Gastroesophageal sphincter (tissue), 4 donors: ENCODE measurements at regions not wholly inside any gene's neighbourhood (a gene's known extent, or its start where the extent isn't known, plus 50 kb on each side); places are given as distances from the start of the nearest gene placed in this dataset.

Experiments
- ATAC-seq: fragments of 150-250 bp; one replicate; pipeline ENCODE4 v1.9.1; 2016; ENCODE audit warnings: mild to moderate bottlenecking, moderate library complexity
- H3K27ac ChIP-seq, 4 donors: fragments of 200-600 bp; sonication (generic) in 3 of 4; 1 replicate in 3 of 4; 2 replicates in 1 of 4; pipeline ENCODE4 v1.5.1; 2016 to 2019
- H3K27me3 ChIP-seq: fragments of 200-600 bp; sonication (generic); one replicate; pipeline ENCODE4 v1.5.1; 2019
- H3K36me3 ChIP-seq, 2 donors: fragments of 200-600 bp; sonication (generic); one replicate each; pipeline ENCODE4 v1.5.1; 2019; ENCODE audit warnings: control low read depth in 1 of 2
- H3K4me1 ChIP-seq, 3 donors: fragments of 200-600 bp; sonication (generic); 1 replicate in 2 of 3; 2 replicates in 1 of 3; pipeline ENCODE4 v1.5.1; 2016 to 2019; ENCODE audit warnings: control low read depth in 2 of 3
- H3K4me3 ChIP-seq, 2 donors: fragments of 200-600 bp; sonication (generic); one replicate each; pipeline ENCODE4 v1.5.1; 2019; ENCODE audit warnings: mild to moderate bottlenecking in 1 of 2, moderate library complexity in 1 of 2
- H3K9me3 ChIP-seq, 3 donors: fragments of 200-600 bp; sonication (generic); one replicate each; pipeline ENCODE4 v1.5.1; 2017 to 2019; ENCODE audit warnings: control low read depth in 2 of 3
- CTCF ChIP-seq, 4 experiments: fragments of 200-600 bp in 2 of 4; fragments of 450-650 bp in 2 of 4; sonication (generic) in 1 of 4; IDR thresholded peaks; one replicate each; pipeline ENCODE4 v1.5.1; 2017 to 2019; ENCODE audit warnings: antibody characterized with exemption in 4 of 4, mild to moderate bottlenecking in 2 of 4, moderate library complexity in 2 of 4
- EP300 ChIP-seq: sonication (generic); formaldehyde crosslinking; IDR thresholded peaks from one replicate; pipeline ENCODE4 v1.6.1; 2017; ENCODE audit warnings: antibody characterized with exemption, mild to moderate bottlenecking
- POLR2A ChIP-seq, 2 donors: fragments of 450-650 bp; IDR thresholded peaks; one replicate each; pipeline ENCODE4 v1.6.1; 2017; ENCODE audit warnings: antibody characterized with exemption in 2 of 2, mild to moderate bottlenecking in 2 of 2, moderate library complexity in 1 of 2
- POLR2AphosphoS5 ChIP-seq: sonication (generic); formaldehyde crosslinking; IDR thresholded peaks from one replicate; pipeline ENCODE4 v1.6.1; 2017; ENCODE audit warnings: antibody characterized with exemption
- WGBS, 2 donors: methylation state at CpG; one replicate each; pipeline ENCODE4 v1.1.5; 2018; ENCODE audit warnings: low coverage in 1 of 2; 5-methylcytosine and 5-hydroxymethylcytosine counted together

GRCh38 chr15:47542312-47542989, 174.9 kb upstream of the SEMA6D start:
- no peaks in the 10 kb centered on the region for H3K9me3 ChIP-seq
- TF ChIP-seq EP300 (no peak), CTCF (IDR thresholded peaks at IDR 0.05) (no peak), POLR2AphosphoS5 (no peak), POLR2A (IDR thresholded peaks at IDR 0.05) (no peak)
- H3K4me3 ChIP-seq, result no peak overlapping the region
- no peak for ATAC-seq
- 50 to 55% methylated on average over 2 of the region's 2 CpGs for whole genome bisulfite sequencing, 2 donors
- no peak overlapping the region for H3K27ac ChIP-seq
- no peaks in the 10 kb centered on the region for H3K36me3 ChIP-seq
- no peaks in the 10 kb centered on the region for H3K4me1 ChIP-seq
- H3K27me3 ChIP-seq, result no peaks in the 10 kb centered on the region

- no peaks in the 10 kb centered on the region for H3K36me3 ChIP-seq
- no peaks in the 10 kb centered on the region for H3K27me3 ChIP-seq
- no peaks in the 10 kb centered on the region for H3K9me3 ChIP-seq
- no peaks in the 10 kb centered on the region for H3K4me1 ChIP-seq
- no peak for ATAC-seq
- H3K27ac ChIP-seq, result no peak overlapping the region
- no peak for TF ChIP-seq EP300
- no peak for TF ChIP-seq POLR2A (IDR thresholded peaks at IDR 0.05)
- TF ChIP-seq POLR2AphosphoS5, result no peak
- no peak for TF ChIP-seq CTCF (IDR thresholded peaks at IDR 0.05)
- H3K4me3 ChIP-seq, result no peak overlapping the region
- 25 to 27% methylated on average over 1 of the region's 1 CpG for WGBS, 2 donors
These were observed 169.1 kb upstream of the SEMA6D start for GRCh38 chr15:47548231-47548630.

GRCh38 chr15:47548986-47549385, 168.3 kb upstream of the SEMA6D start:
- H3K9me3 ChIP-seq, result no peaks in the 10 kb centered on the region
- 40 to 92% methylated on average over 1 to 2 of the region's 3 CpGs for WGBS, 2 donors
- no peak overlapping the region for H3K27ac ChIP-seq
- no peaks in the 10 kb centered on the region for H3K27me3 ChIP-seq
- no peaks in the 10 kb centered on the region for H3K4me1 ChIP-seq
- ATAC-seq, result no peak
- TF ChIP-seq POLR2A (IDR thresholded peaks at IDR 0.05), result no peak
- no peak for TF ChIP-seq EP300
- TF ChIP-seq POLR2AphosphoS5, result no peak
- no peak for TF ChIP-seq CTCF (IDR thresholded peaks at IDR 0.05)
- no peak overlapping the region for H3K4me3 ChIP-seq
- H3K36me3 ChIP-seq, result no peaks in the 10 kb centered on the region

GRCh38 chr15:47551079-47551478, 166.2 kb upstream of the SEMA6D start:
- Histone ChIP-seq H3K36me3 (no peaks in the 10 kb centered on the region), H3K27ac (no peak overlapping the region), H3K4me1 (no peaks in the 10 kb centered on the region), H3K4me3 (no peak overlapping the region), H3K27me3 (no peaks in the 10 kb centered on the region), H3K9me3 (no peaks in the 10 kb centered on the region)
- no peak for ATAC-seq
- WGBS, 2 donors, result 75% methylated on average over 1 of the region's 1 CpG; no CpG with 5 or more reads in 1 of the 2 donors
- no peak for TF ChIP-seq POLR2A (IDR thresholded peaks at IDR 0.05)
- no peak for TF ChIP-seq POLR2AphosphoS5
- TF ChIP-seq CTCF (IDR thresholded peaks at IDR 0.05), result no peak
- TF ChIP-seq EP300, result no peak

- Histone ChIP-seq H3K4me3 (no peak overlapping the region), H3K36me3 (no peaks in the 10 kb centered on the region), H3K27me3 (no peaks in the 10 kb centered on the region), H3K9me3 (no peaks in the 10 kb centered on the region), H3K4me1 (no peaks in the 10 kb centered on the region), H3K27ac (no peak overlapping the region)
- WGBS, 2 donors, result 100% methylated on average over 1 of the region's 2 CpGs; no CpG with 5 or more reads in 1 of the 2 donors
- no peak for ATAC-seq
- TF ChIP-seq POLR2AphosphoS5 (no peak), CTCF (IDR thresholded peaks at IDR 0.05) (no peak), EP300 (no peak), POLR2A (IDR thresholded peaks at IDR 0.05) (no peak)
These were observed 165.8 kb upstream of the SEMA6D start for GRCh38 chr15:47551546-47551945.
